Colonic mucosa (tissue), 4 donors: ENCODE measurements at regions not wholly inside any gene's neighbourhood (a gene's known extent, or its start where the extent isn't known, plus 50 kb on each side); places are given as distances from the start of the nearest gene placed in this dataset.

Experiments
- DNase-seq: peaks from one replicate; pipeline ENCODE4 v3.0.0-alpha.2; 2020
- H3K27ac ChIP-seq: fragments of 200-600 bp; one replicate; pipeline ENCODE4 v1.8.0; 2021
- H3K27me3 ChIP-seq: fragments of 200-600 bp; one replicate; pipeline ENCODE4 v1.8.0; 2021
- H3K36me3 ChIP-seq: fragments of 200-600 bp; one replicate; pipeline ENCODE4 v1.8.0; 2021
- H3K4me1 ChIP-seq: fragments of 200-600 bp; one replicate; pipeline ENCODE4 v1.8.0; 2021; ENCODE audit warnings: mild to moderate bottlenecking
- H3K4me3 ChIP-seq: fragments of 200-600 bp; one replicate; pipeline ENCODE4 v1.8.0; 2021
- H3K9ac ChIP-seq, 2 donors: one replicate each; pipeline ENCODE4 v1.7.0; 2013; ENCODE audit warnings: control low read depth in 2 of 2, low read depth in 2 of 2, low read length in 2 of 2
- H3K9me3 ChIP-seq: fragments of 200-600 bp; one replicate; pipeline ENCODE4 v1.8.0; 2021
- CTCF ChIP-seq: fragments of 200-600 bp; IDR thresholded peaks from one replicate; pipeline ENCODE4 v1.8.0; 2022; ENCODE audit warnings: antibody characterized with exemption, mild to moderate bottlenecking
- intact Hi-C: fragments of 100-400 bp; cut with DNase I; formaldehyde crosslinking; loops from one replicate; pipeline ENCODE4 v1.14.1; 2022
- donor health status: healthy.
- donor health status: DM: no; HTN: no; CAD: no.
- donor health status: DM: no; HTN: no; CAD: no.

DNA sequence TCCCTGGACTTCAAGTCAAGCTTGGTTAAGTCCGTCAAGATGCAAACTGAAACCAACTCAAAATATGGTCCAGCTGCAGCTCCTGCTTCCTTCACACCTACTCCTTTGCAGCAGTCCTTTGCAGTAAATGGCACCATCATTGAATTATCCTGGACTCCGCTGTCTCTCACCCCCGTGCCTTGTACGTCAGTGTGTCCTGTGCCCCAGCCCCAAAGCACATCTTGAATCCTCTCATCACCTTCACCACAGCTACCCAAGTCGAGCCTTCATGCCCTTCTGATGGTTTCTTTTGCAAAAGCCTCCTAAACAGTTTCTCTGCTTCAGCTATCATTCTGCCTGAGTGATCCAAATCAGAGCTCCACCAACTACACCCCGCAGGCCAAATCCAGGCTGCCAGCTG, 88.4 kb upstream of the LEP start:
- DNase-seq: no peak
- Histone ChIP-seq H3K9ac (no peak overlapping the region), H3K27me3 (peaks cover 5% of the 10 kb centered on the region), H3K36me3 (no peaks in the 10 kb centered on the region), H3K27ac (no peak overlapping the region), H3K4me1 (no peaks in the 10 kb centered on the region), H3K9me3 (no peaks in the 10 kb centered on the region), H3K4me3 (no peak overlapping the region)
- TF ChIP-seq CTCF: no peak
- intact Hi-C loops: no loop called here

- Histone ChIP-seq H3K9me3 (no peaks in the 10 kb centered on the region), H3K4me1 (no peaks in the 10 kb centered on the region), H3K27me3 (peaks cover 5% of the 10 kb centered on the region), H3K36me3 (no peaks in the 10 kb centered on the region), H3K9ac (no peak overlapping the region), H3K4me3 (no peak overlapping the region), H3K27ac (no peak overlapping the region)
- DNase-seq: no peak
- intact Hi-C loops: no loop called here
- no peak for TF ChIP-seq CTCF
Observed at GRCh38 chr7:128153436-128153835, 87.6 kb upstream of the LEP start.

GRCh38 chr7:128154504-128154903, 86.6 kb upstream of the LEP start:
- H3K9ac ChIP-seq: no peak overlapping the region
- H3K9me3 ChIP-seq: no peaks in the 10 kb centered on the region
- H3K27ac ChIP-seq: no peak overlapping the region
- no peaks in the 10 kb centered on the region for H3K36me3 ChIP-seq
- H3K4me1 ChIP-seq: no peaks in the 10 kb centered on the region
- peaks cover 5% of the 10 kb centered on the region for H3K27me3 ChIP-seq
- H3K4me3 ChIP-seq: no peak overlapping the region
- intact Hi-C loops: no loop called here
- TF ChIP-seq CTCF: no peak
- no peak for DNase-seq

- no peak for DNase-seq
- no peaks in the 10 kb centered on the region for H3K36me3 ChIP-seq
- H3K9ac ChIP-seq: no peak overlapping the region
- intact Hi-C loops: no loop called here
- no peak overlapping the region for H3K4me3 ChIP-seq
- H3K9me3 ChIP-seq: no peaks in the 10 kb centered on the region
- TF ChIP-seq CTCF: no peak
- H3K4me1 ChIP-seq: no peaks in the 10 kb centered on the region
- H3K27ac ChIP-seq: no peak overlapping the region
- H3K27me3 ChIP-seq: no peaks in the 10 kb centered on the region
Observed at GRCh38 chr7:128155100-128155740, 85.9 kb upstream of the LEP start.

DNA sequence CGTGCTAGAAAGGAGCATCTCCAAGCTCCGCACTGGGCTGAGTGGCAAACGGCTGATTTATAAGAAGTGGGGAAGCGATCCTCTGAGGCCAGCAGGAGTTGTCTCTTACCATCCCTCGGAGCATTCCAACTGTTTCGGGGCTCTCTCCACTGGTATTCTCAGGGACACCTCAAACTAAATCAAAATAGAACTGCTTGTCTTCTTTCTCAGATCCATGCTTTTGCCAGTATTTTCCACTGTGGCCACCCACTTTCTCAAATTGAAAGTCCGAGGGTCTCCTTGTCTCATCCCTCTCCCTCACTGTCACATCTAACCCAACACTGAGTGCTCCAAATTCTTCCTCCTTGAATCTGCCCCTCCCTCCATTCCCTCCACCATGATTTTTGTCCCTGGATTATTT, 83.2 kb upstream of the LEP start:
- intact Hi-C loops: no loop called here
- no peak for TF ChIP-seq CTCF
- Histone ChIP-seq H3K36me3 (no peaks in the 10 kb centered on the region), H3K27me3 (no peaks in the 10 kb centered on the region), H3K9ac (no peak overlapping the region), H3K4me3 (no peak overlapping the region), H3K27ac (no peak overlapping the region), H3K4me1 (no peaks in the 10 kb centered on the region), H3K9me3 (no peaks in the 10 kb centered on the region)
- DNase-seq: no peak

DNA sequence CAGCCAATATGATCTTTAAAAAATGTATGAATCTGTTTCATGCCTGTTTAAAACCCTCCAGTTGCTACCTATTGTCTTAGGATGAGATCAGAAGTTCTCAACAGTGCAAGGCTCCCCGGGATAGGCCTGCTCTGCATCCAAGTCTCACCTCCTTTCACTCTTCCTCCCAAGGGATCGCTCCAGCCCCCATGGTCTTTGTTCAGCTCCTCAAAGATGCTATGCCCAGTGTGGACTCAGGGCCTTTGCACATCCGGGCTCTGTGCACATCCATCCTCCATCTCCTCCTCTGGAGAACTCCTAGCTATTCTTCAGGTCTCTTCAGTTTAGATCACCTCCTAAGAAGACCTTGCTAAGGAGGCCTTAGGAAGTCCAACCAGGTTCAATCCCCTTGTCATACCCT, 82.7 kb upstream of the LEP start:
- Histone ChIP-seq H3K9ac (no peak overlapping the region), H3K36me3 (no peaks in the 10 kb centered on the region), H3K27me3 (no peaks in the 10 kb centered on the region), H3K4me1 (no peaks in the 10 kb centered on the region), H3K27ac (no peak overlapping the region), H3K4me3 (no peak overlapping the region), H3K9me3 (no peaks in the 10 kb centered on the region)
- intact Hi-C loops: no loop called here
- no peak for TF ChIP-seq CTCF
- DNase-seq: no peak
